GM18519 (cell line): ENCODE measurements at regions not wholly inside any gene's neighbourhood (a gene's known extent, or its start where the extent isn't known, plus 50 kb on each side); places are given as distances from the start of the nearest gene placed in this dataset.
"Not testable (repeated sequence)": the region's sequence is repeated elsewhere in the genome, so short reads cannot be mapped to it uniquely, and the experiment has no call there.

Experiments used
- ATAC-seq: cut with Tn5 transposase; IDR thresholded peaks from one replicate; pipeline ENCODE4 v1.9.1; 2021; ENCODE audit warnings: mild to moderate bottlenecking, moderate library complexity; ENCODE audit not compliant: unreplicated experiment, low FRiP score

DNA sequence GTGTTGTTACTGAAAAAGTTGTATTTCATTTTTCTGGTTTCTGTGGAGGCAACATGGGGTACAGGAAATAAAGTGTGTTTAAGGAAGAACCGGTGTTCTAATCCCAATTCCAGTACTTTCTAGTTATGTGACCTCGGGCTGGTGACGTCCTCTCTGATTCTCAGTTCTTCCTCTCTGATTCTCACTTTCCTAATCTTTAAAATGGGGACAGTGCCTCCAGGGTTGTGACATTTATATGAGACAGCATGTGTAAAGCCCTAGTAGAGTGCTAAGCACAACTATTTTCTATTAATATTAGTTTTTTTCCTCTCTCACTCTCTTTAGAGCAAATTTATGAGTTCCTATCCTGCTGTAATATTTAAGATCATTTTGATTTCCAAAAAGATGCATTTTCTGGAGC, 50.9 kb upstream of the PTPDC1 start:
- ATAC-seq, result no peak

DNA sequence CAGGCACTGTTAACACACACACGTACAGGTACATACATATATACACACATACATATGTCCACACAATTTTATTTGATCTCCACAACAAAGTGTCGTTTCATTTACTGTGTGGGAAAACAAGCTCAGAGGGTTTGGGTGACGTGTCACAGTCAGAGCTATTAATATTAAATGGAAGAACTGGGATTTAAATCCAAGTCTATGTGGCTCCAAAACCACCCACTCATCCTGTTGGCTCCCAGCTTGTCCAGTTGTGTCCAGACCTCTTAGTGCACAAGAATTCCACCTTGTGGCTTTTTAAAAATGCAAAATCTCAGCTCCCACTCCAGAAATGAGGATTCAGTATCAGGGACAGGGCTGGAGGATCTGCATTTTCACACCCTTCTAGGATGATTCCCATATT, 52.3 kb upstream of the PTPDC1 start:
- ATAC-seq, result no peak

DNA sequence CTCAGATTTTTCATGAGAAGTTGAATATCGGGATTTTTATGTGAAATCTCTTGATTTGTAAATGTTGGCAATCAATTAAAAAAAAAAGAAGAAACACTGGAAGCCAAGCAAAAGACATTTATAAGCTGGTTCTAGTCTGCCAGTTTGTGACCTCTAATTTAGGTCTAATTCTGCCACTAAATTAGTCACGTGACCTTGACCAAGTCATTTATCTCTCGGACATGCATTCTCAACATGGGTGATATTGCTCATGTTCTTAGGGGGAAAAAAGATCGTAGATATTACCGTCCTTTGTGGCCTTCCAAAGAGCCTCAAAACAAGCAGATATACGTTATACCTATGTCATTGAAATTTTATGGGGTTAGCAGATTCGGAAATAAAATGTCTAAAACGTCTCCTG, 52.9 kb upstream of the PTPDC1 start:
- no peak for ATAC-seq

DNA sequence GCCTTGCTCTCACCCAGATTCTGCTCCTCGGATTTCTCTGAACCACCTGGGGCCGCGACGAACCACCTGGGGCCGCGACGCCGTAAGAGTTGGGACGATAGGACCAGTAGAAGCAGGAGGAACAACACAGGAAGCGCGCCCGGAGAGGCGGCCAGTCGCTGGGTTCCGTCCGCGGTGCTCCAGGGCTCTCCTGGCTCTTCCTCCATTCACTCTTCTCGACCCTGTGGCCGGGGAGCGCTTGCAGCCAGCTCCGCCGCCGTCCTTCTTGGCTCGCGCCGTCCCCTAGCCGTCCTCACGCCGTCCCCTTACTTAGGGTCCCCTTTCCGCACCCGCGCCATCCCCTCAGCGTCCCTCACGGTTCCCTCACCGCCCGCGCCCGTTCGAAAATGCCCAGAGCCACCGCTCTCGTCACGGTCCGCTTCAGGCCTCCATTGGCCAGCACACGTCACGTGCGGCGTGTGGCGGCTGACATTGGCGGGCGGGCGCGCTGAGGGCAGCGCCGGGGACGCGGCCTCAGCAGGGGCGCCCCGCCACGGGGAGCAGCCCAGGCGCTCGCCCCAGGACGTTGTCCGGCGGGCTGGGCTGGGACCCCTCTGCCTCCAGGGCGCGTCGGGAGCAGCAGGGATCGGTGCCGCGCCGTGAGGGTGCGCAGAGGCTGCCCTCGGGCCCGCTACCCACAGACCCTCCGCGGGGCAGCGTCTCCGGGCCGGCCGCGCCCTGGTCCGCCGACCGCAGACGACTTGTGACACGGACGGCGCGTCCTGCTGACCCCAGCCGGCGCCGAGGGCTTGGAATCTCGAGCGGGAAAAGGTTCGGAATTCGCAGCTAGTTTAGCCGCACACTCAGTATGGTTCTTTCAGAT, 53.7 kb upstream of the PTPDC1 start:
- peak; percentile 88 for ATAC-seq

DNA sequence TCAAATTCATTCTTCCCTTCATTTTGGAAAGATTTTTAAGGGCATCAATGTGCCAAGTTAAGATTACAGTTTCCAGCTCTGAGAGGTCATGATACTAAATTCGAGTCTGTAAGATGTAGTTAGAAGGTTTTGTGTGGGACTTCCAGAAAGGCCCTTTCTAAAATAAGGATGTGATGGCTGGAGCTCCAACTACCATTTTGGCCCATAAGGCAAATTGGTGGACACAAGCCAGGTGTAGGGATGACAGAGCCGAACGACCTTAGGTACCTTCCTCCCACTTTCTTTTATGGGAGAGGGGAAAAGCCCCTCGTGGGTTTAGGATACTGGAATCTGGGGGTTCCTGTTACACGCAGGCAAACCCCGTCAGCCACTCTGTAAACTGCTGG, 54.3 kb upstream of the PTPDC1 start:
- no peak for ATAC-seq

DNA sequence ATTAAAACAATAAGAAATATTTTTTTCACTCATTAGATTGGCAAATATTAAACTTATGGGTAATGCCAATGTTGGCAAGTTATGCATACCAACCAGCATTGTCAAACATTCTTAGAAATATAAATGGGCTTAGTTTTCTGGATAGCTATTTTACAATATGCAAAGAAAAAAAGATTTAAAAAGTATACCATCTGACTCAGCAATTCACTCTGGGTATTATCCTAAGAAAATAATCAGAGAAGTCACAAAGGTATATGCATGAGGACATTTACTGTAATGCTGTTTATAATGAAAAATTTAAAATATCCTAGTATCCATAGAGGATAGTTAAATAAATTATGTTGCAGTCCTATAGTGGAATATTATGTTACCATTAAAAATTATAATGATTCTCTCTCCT, 57.4 kb upstream of the PTPDC1 start:
- ATAC-seq, result no peak

DNA sequence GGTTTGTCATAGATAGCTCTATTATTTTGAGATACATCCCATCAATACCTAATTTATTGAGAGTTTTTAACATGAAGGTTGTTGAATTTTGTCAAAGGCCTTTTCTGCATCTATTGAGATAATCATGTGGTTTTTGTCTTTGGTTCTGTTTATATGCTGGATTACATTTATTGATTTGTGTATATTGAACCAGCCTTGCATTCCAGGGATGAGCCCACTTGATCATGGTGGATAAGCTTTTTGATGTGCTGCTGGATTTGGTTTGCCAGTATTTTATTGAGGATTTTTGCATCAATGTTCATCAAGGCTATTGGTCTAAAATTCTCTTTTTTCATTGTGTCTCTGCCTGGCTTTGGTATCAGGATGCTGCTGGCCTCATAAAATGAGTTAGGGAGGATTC, 61.8 kb upstream of the PTPDC1 start:
- not testable (repeated sequence) for ATAC-seq

DNA sequence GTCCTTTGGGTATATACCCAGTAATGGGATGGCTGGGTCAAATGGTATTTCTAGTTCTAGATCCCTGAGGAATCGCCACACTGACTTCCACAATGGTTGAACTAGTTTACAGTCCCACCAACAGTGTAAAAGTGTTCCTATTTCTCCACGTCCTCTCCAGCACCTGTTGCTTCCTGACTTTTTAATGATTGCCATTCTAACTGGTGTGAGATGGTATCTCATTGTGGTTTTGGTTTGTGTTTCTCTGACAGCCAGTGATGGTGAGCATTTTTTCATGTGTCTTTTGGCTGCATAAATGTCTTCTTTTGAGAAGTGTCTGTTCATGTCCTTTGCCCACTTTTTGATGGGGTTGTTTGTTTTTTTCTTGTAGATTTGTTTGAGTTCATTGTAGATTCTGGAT, 63.4 kb upstream of the PTPDC1 start:
- ATAC-seq, result not testable (repeated sequence)

DNA sequence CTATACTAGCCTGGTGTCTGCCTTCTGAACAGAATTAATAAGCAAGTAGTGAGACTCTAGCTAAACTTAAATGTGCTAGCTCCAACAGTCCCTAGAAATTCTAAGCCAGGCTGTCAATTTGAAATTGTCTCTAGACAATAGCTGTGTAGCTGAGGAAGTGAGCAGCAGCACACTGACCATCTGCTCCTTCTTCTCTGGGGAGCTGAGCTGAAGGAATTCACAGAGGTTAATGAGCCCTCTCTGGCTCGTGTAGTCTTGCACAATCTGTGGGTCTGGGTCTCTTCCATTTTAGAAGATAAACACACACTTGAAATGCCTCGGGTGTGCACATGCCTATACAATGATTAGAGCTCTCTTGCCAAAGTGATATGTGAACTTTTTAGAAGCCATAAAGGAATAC, 63.5 kb upstream of the BARX1 start:
- no peak for ATAC-seq

DNA sequence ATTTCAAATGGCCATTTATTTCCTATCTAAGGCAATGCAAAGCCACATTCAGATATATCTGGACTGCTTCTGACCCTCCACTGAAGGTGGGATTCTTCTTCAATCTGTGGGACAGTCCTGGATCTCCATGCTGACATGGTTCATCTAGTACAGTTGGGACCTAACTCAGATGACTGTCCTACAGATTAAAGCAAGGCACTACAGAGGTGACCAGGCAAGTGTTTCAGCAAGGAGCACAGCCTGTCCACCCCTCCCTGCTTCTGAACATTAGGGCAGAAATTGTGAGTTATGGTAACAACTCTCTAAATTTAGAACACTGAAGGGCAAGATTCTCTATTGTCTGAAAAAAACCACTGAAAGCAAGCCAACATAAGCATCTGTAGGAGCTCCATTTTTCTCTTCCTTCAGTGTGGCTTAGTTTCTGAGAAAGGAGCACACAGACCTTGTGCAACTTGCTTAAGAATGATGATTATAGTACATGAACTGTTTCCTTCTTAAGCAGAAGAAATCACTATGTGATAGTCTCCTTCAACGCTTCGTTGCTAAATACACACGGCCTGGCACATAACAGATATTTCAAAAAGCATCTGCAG, 62.9 kb upstream of the BARX1 start:
- no peak for ATAC-seq

DNA sequence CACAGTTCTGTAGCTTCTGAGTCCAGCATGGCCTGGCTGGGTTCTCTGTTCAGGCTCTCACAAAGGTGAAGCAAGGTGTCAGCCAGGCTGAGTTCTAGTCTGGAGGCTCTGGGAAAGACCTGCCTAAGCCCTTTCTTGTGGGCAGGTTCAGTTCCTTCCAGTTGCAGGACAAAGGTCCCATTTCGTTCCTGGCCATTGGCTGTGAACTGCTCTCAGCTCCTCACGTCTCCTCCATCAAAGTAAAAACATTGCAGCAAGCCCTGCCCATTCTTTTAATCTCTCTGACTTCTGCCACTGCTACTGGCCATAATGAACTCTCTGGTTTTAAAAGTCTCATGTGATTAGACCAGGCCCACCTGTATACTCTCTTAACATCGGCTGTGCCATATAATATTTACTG, 61.6 kb upstream of the BARX1 start:
- no peak for ATAC-seq

DNA sequence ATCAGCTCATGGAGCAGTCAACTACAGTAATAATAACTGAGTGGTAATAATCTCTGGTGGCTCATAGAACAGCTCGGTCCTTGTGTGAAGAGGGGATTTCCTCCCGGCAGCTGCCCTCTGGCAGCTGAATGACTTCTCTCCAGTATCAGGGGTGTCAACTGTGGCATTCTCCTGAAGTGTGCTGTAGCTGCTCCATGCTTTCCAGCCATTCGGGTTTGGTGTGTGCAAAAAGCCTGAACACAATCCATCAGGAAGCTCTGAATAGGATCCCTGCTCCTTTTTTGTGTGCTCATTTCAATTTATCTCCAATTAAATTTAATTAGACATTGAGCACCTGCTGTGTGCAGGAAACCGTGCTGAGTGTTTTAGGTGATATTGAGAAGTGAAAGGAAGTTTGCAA, 59.8 kb upstream of the BARX1 start:
- ATAC-seq, result no peak

DNA sequence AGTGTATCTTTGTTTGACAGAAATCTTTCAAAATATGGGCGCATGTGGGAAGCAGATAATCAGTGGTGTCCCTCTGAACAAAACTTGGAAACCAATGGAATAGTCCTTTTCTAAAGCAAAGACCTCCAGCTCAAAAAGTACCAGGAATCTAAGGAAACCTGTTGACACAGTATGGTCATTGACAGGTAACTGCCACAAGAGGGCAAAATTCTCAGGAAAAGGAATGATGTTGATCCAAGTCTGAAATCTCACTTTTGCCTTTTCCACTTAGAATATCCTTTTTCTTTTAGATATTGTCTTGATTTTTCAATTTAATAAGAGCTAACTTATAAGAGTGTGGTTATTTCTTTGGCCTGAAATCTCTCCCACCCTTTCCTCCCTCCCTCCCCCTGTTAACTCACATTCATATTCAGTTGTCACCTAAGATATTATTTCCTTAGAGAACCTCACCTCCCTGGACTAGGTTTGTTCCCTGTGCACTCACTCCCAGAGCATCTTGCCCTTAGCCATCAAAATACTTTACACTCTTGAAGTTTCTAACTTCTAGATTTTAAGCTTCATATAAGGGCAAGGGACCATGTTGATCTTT, 59.0 kb upstream of the BARX1 start:
- ATAC-seq, result no peak

DNA sequence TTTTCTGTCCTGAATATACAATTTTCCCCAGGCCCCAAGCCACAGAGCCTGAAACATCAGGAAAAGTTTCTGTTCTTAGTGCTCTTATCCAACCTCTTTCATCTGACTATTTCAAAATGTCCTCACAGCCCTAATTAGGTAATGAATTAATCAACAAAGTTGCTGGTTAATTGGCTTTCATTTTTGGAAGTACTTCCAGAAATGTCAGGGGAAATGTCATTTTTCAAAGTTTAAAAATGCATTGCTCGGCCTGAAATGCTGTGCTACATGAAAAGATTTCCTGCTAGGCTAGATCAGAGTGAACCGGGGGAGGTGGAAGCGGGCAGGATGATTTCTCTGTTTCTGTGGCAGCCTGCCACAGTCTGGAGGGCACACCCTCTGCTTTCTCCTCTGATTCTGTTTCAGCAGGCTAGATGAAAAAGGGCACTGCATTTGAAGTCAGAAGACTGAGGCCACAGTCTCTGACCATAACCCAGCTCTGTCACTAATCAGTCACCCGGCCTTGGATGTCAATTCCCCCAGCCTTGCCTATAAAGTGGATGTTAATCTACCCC, 55.9 kb upstream of the BARX1 start:
- no peak for ATAC-seq

DNA sequence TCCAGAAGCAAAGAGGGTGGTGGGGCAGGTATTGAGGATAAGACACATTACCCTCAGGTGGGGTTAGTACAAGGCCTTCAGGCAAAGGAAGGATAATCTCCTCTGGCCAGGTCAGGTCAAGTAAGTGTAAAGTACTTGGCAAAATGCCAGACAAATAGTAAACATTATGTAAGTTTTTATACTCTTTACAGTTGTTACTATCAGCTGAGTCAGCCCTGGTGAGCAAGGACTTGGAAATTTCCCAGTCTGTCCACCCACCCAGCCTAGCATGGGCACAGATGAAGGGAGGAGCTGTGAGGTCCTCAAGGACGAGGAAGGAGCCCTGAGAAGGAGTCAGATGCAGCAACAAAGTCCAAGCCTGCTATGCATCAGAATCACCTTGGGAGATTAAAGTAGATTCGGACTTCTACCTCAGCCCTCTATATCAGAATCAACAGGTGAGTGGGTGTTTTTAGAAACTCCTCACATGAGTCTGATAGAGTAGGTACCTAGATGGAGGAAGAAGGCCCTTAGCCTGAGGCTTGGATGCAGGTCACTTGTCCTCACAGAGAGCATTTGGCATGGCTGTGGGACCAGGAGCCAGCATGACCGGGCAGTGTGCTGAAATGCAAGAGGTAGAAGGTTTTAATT, 50.2 kb upstream of the BARX1 start:
- ATAC-seq, result no peak
